Mammary epithelial cell (primary cell): ENCODE measurements at regions not wholly inside any gene's neighbourhood (a gene's known extent, or its start where the extent isn't known, plus 50 kb on each side); places are given as distances from the start of the nearest gene placed in this dataset.

Experiments used
- CTCF ChIP-seq, 2 donors: IDR thresholded peaks in 1 of 2; conservative IDR thresholded peaks in 1 of 2; 2 replicates each; pipeline ENCODE4 v1.5.1; 2011 to 2012; ENCODE audit warnings: inconsistent platforms in 2 of 2, low read length in 2 of 2, mild to moderate bottlenecking in 2 of 2, control low read depth in 1 of 2, low read depth in 1 of 2; ENCODE audit not compliant: insufficient read depth in 1 of 2; ENCODE audit errors: extremely low read depth in 1 of 2
- EZH2 ChIP-seq: IDR thresholded peaks from 2 replicates; pipeline ENCODE4 v1.6.1; 2012; ENCODE audit warnings: low read length, inconsistent platforms, borderline replicate concordance

DNA sequence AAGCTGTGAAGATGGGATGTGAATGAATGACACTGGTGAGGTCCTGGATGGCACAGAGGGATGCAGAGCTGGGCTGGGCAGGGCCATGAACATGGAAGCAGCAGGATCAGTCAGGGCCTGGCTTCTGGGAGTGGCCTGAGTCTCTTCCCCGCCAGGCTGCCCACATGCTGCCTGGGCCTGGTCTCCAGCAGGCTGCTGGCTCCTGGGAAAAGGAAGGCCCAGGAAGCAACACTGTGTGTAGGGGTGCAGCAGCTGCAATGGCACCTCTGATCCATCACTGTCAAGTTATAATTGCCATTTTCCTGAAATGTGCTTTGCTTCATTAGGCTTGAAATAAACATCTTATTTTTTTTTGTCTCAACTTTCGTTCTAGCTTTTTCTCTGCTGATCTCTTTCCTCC lies 260.2 kb upstream of the N4BP1 start:
- TF ChIP-seq EZH2 (no peak), CTCF (conservative IDR thresholded peaks at IDR 0.05 in 1 of 2, IDR thresholded peaks at IDR 0.05 in 1 of 2; ENCODE audit: extremely low read depth in 1 of 2, insufficient read depth in 1 of 2, low read depth in 1 of 2, low read length in 2 of 2) (no peak)
